GM21447 (cell line): ENCODE measurements at regions not wholly inside any gene's neighbourhood (a gene's known extent, or its start where the extent isn't known, plus 50 kb on each side); places are given as distances from the start of the nearest gene placed in this dataset.
"Not testable (repeated sequence)": the region's sequence is repeated elsewhere in the genome, so short reads cannot be mapped to it uniquely, and the experiment has no call there.

Experiments
- ATAC-seq: cut with Tn5 transposase; IDR thresholded peaks from one replicate; pipeline ENCODE4 v1.9.1; 2021; ENCODE audit not compliant: unreplicated experiment

- not testable (repeated sequence) for ATAC-seq
Measured at GRCh38 chr1:166602801-166603200, 236.5 kb upstream of the POGK start.

DNA sequence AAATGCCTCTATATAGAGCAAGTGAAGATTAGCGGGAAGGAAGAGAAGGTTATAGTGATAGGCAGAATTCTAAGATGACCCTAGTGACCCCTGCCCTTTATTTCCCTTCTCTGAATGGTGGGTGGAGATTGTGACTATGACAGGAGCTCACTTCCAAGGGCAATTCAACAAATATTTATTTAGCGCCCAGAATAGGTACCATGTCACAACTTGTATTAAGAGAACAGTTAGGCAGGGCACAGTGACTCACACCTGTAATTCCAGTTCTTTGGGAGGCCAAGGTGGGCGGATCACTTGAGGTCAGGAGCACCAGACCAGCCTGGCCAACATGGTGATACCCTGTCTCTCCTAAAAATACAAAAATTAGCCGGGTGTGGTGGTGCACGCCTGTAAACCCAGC lies 236.0 kb upstream of the POGK start:
- ATAC-seq: no peak

- no peak for ATAC-seq
Measured at GRCh38 chr1:166605137-166605536, 234.1 kb upstream of the POGK start.

DNA sequence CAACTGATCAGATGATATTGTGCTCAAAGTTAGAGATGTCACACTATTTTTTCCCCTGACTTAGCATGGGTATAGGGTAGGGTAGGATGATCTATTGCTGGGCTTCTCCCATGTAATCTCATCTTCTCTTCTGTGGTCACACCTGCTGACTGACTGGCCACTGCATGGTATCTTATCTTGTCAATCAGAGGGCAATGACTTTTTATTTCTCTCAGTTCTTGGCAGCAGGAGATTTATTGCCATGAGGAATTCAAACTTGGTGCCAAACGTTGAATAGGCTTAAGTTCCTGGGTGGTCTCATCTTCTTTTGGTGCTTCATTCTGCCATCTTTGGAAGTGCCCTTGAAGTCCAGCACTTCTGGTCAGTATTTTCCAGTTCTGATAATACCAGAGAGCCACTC lies 226.4 kb upstream of the POGK start:
- no peak for ATAC-seq

DNA sequence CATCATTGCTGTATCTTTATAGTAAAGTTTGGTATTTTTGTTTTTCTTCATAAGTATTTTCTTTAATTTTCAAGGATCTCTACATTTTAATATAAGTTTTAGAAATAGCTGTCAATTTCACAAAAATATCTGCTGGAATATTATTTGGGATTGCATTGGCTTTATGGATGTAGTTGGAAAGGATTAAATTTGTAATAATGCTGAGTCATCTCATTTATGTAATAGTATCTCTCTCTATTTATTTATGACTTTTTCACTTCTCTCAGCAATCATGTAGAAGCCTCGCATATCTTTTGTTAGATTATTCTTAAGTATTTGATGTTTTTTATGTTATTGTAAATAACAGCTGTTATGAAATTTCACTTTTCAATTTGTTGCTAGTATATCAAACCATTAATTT lies 223.1 kb upstream of the POGK start:
- no peak for ATAC-seq

DNA sequence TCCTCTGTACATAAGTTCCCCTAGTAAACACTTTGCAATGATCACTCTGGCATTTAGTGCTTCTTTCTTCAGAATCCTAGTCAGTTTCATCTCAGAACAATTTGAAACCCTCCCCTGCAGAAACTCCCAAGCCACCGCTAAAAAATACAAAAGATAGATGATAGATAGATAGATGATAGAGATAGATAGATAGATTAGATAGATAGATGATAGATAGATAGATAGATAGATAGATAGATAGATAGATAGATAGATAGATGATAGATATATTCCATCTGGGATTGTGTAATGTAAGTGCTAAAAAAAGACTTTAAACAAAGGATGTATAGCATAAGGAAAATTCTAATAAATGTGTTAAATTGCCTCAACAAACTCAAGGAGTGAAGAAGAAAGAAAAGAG lies 212.6 kb upstream of the POGK start:
- ATAC-seq: no peak

GRCh38 chr1:166627558-166627957 lies 211.7 kb upstream of the POGK start:
- ATAC-seq: no peak

DNA sequence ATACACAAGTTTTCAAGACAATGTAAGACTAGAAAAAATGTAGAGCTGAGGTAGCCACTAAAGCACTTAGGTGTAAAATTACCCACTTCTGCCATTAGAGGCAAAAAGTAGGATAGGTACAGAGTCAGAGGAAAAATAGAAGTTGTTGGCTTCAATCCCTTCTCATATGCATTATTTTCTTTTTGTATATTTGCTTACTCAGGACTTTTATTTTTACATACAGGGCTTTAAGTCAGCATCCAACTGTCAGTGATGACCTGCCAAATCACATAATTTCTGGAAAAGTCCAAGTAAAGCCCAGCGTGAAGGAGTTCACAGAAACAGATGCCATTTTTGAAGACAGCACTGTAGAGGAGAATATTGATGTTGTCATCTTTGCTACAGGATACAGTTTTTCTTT lies 211.0 kb upstream of the POGK start:
- no peak for ATAC-seq

- ATAC-seq: no peak
Measured at GRCh38 chr1:166629946-166630345, 209.3 kb upstream of the POGK start.

GRCh38 chr1:166630369-166630768 lies 208.9 kb upstream of the POGK start:
- ATAC-seq: no peak

- ATAC-seq: no peak
Measured at GRCh38 chr1:166638137-166638536, 201.1 kb upstream of the POGK start.

GRCh38 chr1:166657228-166657627 lies 182.0 kb upstream of the POGK start:
- not testable (repeated sequence) for ATAC-seq

DNA sequence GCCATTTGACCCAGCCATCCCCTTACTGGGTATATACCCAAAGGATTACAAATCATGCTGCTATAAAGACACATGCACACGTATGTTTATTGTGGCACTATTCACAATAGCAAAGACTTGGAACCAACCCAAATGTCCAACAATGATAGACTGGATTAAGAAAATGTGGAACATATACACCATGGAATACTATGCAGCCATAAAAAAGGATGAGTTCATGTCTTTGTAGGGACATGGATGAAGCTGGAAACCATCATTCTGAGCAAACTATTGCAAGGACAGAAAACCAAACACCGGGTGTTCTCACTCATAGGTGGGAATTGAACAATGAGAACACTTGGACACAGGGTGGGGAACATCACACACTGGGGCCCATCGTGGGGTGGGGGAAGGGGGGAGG lies 172.5 kb upstream of the POGK start:
- not testable (repeated sequence) for ATAC-seq

DNA sequence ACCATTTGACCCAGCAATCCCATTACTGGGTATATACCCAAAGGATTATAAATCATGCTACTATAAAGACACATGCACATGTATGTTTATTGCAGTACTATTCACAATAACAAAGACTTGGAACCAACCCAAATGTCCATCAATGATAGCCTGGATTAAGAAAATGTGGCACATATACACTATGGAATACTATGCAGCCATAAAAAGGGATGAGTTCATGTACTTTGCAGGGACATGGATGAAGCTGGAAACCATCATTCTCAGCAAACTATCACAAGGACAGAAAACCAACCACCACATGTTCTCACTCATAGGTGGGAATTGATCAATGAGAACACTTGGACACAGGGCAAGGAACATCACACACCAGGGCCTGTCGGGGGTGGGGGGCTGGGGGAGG lies 171.7 kb upstream of the POGK start:
- ATAC-seq: not testable (repeated sequence)

- no peak for ATAC-seq
Measured at GRCh38 chr1:166671627-166672026, 167.6 kb upstream of the POGK start.

DNA sequence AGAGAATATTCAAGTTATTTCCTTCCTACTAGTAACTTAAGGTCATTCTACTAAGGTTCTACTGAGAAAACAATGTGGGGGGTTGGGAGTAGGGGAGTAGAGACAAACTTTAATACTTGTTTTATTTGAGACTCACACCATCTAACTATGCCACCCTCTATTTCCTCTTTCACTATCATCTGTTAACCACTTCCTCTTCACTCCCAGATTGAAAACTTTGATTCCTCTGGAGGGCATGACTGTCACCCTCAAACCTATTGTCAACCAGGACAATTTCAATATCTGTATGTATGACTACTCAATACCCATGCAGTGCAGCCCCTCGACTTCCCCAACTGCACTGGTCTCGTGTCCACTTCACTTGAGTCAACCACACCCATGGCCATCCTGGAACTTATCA lies 165.6 kb upstream of the POGK start:
- no peak for ATAC-seq

DNA sequence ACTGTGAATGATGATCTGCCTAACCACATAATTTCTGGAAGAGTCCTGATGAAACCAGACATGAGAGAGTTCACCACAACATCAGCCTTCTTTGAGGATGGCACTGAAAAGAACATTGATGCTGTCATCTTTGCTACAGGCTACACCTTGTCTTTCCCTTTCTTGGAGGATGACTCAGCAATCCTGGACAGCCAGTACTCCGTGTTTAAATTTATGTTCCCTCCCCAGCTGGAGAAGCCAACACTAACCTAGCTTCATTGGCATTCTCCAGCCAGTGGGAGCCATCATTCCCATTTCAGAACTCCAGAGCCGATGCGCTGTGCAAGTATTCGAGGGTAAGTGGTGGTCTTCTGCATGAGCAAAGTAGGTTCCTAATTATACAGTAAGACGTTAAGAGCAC lies 164.1 kb upstream of the POGK start:
- no peak for ATAC-seq

DNA sequence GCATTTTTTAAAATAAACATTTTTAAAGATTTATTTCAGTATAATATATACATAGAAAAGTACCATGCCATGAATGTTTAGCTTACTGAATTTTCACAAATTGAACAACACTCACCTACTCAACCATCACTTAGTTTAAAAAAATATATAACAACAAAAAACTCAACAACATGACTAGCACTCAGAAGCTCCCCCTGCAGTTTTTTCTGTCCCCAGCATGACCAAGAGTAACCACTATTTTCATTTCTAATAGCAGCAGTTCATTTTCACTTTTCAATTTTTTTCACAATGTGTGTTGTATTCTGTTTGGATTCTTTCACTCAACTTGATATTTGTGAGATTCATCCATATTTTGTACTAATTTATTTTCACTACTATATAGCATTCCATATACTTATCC lies 162.3 kb upstream of the POGK start:
- no peak for ATAC-seq

DNA sequence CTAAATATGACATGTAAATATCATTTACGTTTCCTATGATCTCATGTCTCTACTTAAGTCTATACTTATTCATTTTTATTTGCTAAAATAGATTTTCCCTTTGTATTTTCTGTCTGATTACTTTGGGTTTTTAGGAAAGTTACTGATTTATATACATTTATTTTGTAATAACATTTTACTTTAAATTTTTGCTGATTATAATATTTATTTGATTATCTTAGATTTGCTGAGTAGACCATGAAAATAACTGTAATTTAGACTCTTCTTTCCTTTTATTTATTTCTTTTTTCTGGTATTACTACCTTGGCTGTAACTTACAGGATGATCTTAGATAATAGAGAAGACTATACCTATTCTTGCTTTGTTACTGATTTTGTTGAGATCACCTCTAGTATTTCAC lies 159.9 kb upstream of the POGK start:
- no peak for ATAC-seq

- ATAC-seq: no peak
Measured at GRCh38 chr1:166682588-166682987, 156.7 kb upstream of the POGK start.

DNA sequence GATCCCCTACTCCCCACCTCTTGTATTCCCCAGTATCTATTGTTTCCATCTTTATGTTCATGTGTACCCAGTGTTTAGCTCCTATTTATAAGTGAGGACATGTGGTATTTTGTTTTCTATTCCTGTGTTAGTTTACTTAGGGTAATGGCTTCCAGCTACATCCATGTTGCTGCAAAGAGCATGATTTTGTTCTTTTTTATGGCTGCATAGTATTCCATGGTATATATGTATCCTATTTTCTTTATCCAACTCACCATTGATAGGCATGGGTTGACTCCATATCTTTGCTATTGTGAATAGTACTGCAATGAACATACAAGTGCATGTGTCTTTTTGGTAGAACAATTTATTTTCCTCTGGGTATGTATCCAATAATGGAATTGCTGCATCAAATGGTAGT lies 154.6 kb upstream of the POGK start:
- ATAC-seq: not testable (repeated sequence)

- ATAC-seq: no peak
Measured at GRCh38 chr1:166685200-166685599, 154.1 kb upstream of the POGK start.

GRCh38 chr1:166685891-166686290 lies 153.4 kb upstream of the POGK start:
- not testable (repeated sequence) for ATAC-seq

- ATAC-seq: not testable (repeated sequence)
Measured at GRCh38 chr1:166690596-166690995, 148.7 kb upstream of the POGK start.
